ENCODE measurements at regions not wholly inside any gene's neighbourhood (a gene's known extent, or its start where the extent isn't known, plus 50 kb on each side); places are given as distances from the start of the nearest gene placed in this dataset.

DNA sequence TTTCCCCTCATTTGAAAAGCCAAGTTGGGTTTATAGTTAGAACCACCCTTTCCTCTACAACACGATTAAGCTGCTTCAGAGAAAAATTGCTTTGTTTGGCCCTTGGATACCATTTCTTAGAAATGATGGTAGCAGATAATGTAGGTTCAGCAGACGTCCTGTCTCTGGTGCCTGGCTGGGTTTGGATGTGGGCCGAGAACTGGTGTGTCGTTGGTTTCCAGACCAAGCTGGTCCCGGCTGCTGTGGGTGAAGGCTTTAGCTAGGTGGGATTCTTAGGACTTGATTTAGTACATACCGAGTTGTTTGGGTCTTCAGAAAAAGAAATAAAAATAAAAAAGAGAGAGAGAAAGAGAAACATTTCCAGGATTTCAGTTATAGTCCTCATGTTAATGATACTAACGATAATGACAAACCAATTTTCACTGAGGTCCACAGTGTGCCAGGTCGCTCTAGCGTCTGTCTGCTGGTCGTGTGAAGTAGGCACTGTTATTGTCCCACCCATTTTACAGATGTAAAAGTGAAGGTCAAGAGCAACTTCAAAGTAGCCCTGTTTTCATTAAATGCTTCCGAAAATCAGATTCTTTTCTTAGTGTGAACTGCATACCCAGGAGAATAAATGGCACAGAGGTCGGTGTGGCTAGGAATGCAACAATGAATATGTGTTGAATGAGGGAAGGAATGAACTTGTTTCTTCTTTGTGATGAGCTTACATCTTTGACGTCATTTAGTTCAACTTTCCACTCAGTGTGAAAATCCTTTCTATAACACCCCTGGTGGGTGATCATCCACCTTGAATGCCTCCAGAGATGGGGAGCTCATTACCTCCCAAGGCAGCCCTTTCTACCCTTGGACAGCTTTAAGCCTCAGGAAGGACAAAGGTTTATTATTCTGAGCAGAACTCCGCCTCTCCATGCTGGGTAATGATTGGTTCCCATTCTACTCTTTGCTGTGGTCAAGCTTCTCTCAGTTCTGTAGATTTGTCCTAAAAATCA is 115.9 kb downstream of the INHBB start:
- no peak for DNase-seq

DNA sequence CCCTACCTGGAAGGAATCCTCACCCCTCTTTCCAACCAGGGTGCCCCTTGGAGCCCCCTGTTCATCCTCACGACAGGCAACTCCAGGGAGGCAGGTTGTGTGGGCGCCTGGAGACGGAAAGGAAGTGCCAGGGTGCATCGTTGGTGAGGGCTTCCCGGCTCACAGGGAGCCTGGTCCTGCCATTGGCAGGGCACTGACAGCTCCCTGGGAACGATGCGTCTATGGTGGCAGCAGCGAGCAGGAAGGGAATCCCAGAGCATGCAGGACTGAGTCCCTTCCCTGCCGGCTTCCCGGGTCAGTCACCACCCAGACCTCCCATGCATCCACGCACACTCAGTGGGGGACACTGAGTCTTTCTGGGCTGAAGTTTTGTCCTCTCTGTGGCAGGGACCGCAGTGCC is 117.6 kb downstream of the INHBB start:
- no peak for DNase-seq

DNA sequence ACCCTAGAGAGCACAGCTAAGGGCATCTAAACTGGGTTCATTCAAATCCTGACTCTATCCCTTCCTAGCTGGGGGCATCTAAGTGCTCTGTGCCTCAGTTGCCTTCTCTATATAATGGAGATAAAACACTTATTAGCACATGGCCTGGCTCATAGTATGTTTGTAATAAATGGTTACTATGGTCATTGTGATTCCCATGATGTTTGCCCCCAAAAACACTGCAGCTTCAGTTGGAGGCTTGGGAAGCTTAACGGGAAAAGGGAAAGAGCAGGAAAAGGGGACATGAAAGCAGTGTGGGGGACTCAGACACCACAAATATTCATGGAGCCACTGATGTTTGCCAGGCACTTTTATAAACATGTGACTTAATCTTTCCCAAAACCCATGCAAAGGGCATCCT is 118.1 kb downstream of the INHBB start:
- no peak for DNase-seq

DNA sequence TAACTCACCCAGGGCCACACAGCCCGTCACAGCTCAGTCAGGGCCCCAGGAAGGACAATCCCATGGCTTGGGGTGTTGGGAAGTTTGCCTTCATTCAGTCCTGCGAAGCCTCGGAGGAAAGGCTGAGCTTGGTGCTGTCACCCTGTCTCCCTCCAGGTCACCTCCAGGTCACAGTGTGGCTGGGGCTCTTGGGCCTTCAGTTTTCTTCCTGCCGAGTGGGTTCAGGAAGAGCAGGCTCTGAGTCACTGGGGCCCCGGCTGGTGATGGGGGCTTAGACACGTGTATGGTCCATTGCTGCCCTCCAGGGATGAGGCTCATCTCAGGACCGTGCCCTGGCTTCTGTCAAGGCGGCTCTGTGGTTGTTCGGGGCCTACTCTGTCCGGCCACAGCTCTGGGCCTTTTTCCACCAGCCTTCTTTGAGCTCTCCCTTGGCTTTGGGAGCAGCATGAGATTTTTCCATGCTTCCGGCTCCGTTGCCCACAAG is 118.6 kb downstream of the INHBB start:
- no peak for DNase-seq

DNA sequence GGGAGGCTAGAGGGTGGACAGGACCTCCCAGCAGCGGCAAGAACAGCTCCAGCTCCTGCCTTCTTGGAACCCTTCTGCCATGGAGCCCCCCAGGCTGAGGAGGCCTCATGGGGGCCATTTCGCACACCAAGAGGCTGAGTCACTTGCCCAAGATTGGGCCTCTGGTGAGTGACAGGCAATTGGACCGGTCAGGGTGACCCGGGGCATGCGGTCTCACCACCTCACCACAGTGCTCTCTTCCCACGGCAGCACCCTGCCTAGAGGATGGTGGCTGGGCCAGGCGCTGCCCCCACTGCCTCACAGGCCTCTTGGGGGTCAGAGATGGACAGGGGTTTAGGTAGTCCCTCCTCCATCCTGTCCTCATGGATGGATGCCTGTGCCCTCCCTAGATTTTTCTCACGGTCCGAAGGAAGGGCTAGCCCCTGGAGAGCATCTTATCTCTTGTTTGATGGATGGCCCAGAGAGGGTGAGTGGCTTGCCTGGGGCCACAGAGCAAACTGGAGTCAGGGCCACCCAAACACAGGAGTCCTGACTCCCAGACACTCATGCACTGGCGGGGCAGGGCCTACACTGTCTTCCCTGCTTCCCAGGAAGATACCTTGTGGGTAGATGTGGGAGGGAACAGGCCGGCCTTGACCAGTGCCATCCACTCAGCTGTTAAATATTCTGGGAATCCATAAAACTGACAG is 119.2 kb downstream of the INHBB start:
- DNase-seq: no peak

DNA sequence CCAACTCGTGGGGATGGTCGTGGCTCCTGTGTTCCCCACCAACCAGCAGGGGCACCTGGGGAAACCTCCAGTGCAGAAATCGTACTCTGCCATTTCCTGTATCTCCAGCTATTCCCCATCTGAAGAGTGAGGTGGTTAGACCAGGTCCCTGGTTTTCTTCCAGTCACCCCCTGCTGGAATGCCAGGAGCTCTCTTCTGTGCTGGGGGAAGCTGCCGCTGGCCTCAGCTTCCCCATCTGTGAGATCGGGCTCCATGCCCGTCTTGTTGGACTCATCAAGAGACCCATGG is 119.7 kb downstream of the INHBB start:
- DNase-seq: no peak

DNA sequence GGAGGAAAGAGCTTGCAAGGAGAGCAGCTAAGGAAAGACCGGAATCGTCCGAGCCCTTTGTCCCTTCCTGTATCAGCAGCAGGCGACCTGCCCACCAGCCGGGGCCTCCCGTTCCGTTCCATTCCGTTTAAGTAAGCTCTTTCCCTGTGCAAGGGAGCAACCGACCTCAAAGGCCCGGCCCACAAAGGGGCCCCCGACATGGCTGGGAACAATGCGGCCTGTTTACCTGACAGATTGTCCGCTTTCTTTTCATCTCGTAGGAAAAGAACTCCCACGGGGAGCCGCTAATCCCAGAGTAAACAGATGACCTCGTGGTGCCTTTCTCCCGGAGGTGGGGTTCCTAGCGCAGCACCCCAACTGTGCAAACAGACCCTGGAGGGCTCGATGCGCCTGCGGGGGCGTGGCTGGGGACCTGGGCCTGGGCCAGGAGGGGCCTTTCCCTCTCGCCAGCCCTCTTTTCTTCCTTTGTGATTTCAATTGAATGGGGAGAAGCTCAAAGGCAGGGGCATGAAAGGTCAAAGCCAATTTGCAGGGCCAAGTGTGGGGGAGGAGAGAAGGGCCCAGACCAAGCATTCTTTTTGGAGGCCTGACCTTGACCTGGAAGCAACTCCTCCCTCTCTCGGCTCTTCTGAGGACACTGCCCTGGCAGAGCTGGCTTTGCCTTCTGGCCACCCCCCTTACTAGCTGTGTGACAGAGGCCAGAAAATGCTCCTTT is 120.2 kb downstream of the INHBB start:
- no peak for DNase-seq

DNA sequence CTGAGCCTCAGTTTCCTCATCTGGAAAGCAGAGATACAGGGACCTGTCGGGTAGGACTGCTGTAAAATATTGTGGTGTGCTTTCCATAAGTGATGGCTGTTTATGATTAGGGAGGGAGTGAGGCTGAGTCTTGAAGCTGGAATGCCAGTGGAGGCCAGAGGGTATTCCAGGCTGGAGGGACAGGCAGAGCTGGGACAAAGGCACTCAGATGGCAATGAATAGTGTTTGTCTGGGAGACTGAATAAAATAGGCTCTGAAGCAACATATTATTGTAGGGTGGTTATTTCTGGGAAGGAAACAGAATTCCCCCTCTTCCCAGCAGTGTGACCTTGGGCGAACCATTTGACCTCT is 120.7 kb downstream of the INHBB start:
- no peak for DNase-seq

DNA sequence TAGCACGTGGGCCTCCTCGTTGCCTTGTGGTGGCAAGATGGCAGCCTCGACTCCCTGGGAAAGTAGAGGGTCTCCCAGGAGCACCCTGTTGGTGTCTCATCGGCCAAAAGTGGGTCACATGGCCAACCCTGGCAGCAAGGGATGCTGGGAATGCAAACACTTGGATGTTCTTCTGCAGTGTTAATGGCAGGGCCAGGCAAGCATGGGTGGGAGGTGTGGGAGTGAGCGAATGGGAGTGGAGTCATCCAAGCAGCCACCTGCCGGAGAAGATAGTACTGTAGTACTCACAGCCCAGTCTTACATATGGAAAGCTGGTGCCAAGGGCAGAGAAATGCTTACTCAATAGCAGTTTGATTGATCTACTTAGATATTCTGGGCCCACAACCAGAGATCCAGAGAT is 122.2 kb downstream of the INHBB start:
- no peak for DNase-seq

DNA sequence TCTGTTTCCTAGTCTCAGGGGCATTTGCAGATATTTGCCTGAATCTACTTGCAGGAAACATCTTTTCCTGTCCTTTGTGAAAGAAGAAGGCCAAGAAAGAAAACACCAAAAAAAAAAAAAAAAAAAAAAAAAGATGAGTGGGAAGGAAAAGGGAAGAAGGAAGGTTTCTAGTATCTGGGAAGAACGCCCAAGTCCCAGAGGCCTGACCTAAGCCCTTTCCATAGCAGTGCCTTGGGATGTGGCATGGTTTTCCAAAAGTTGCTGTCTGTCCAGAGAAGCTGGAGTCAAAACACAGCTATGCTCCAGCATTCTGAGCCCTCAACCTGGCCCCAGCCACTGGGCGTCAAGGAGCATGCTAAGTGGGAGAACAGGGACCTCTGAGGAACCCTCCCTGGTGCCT is 123.5 kb downstream of the INHBB start:
- no peak for DNase-seq

DNA sequence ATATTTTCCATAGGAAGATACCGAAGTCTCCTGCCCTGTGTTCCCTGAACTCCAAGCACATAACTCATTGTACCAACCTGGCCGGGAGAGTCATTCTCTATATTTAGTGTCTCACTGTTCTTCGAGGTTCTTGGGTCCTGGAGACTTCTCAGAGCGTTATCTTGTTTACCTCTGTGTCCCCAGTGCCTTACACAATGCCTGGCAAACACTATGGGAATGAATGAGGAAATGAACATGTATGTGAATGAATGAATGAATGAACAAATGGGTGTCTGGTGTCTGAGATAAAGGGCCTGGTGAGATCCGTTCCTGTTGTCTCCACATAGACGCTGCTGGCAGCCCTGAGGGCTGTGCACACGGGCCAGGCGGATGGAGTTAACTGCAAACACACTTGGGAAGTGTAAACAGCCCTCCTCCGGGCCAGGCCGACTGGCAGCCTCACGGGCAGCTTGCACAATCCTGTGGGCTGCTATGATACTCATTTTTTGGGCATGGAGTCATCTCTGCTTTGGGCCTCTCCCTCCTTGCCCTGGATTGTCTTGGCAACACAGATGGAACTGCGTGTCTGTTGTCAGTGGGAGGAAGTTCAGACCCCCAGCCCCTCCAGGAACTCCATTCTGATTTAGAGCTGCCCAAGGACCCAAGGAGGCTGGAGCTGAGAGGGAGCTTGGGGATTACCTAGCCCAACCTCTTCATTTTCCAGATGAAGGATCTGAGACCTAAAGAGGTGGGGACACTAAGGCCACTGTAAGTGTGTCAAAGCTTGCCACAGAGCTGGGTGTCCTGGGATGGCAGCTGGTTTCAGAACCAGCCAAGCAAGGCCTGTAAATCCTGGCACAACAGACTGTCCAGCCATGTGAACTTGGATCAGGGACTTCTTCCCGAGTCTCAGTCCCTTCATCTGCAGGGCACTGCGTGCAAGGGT is 124.4 kb downstream of the INHBB start:
- DNase-seq: no peak

DNA sequence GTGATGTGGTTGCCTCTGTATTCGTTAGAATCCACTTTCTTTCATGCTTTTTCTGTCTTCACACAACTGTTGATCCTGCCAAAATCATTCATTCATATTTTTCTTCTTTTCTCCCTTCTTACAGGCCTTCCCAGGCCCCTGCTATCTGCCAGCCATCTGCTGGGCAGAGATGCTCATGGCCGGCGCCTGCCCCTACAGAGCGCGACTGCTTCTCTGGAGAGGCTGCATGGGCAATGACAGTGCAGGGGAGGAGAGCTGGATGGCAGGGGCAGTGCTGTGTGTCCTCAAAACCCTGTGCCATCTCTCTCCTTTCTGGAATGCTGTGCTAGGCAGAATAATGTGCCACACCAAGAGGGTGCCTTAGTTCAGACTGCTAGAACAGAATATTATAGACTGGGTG is 125.2 kb downstream of the INHBB start:
- DNase-seq: no peak

DNA sequence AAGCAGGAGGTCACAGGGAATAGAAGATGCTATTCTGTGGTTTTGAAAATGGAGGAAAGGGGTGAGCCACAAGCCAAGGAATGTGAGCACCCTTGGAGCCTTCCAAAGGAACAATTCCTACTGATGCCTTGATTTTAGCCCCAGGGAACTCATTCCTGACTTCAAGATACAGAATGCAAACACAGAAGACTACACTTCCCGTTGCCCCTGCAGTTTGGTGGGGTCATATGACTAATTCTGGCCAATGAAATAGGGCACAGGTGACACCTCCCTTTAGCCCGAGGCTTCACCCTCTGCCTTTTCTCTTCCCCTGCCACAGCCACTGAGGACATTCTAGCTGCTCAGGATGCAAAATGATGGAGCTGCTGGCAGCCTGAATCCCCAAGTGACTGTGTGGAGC is 126.1 kb downstream of the INHBB start:
- no peak for DNase-seq

DNA sequence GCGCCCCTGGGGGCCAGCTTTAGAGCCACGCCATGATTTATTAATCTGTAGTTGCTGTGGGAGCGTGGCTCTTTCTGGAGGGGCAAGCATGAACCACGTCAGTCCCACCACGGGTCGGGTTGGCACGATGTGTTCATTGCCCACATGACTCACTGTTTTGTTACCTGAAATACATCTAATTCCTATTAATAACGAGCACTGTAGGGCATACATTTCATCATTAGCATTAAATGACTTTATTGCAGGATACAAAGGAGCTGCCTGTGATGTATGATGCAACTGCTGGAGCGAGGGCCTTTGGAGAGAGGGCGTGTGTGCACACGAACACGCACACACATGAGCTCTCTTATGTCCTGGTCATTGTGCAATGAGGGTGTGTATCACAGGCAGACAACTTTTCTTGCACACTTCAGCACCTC is 127.0 kb downstream of the INHBB start:
- no peak for DNase-seq

DNA sequence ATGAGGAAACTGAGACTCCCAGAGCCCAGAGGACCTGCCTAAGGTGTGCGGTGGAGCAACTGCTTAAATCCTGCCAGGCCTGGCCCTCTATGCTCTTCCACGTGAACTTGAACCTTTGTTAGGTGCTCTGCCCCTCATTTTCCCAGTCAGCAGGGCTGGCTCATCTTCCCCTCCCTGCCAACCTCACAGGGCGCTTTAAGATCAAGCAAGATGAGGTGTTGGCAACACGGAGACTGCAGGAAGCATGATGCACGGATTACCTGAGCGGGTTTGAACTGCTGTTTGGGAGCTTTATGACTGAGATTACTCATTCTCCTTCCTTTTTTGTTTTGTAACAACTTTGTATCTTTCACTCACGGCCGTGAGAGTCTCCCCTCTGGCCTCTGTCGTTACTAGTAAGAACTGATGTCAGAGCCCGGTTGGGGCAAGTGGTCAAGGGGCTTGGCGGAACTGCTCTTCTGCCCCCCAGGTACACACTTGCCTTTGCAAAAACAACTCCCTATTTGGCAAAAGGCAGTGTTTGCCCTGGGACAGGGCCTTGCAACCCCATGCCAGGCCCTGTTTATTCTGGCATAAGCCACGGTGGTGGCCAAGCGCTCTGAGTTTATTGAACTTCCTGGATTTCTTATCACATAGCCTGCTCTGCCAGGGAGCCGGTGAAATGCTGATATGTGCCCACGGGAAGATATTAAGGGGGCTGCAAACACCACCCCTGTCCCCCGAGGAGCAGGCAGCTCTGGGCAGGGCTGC is 127.8 kb downstream of the INHBB start:
- no peak for DNase-seq

DNA sequence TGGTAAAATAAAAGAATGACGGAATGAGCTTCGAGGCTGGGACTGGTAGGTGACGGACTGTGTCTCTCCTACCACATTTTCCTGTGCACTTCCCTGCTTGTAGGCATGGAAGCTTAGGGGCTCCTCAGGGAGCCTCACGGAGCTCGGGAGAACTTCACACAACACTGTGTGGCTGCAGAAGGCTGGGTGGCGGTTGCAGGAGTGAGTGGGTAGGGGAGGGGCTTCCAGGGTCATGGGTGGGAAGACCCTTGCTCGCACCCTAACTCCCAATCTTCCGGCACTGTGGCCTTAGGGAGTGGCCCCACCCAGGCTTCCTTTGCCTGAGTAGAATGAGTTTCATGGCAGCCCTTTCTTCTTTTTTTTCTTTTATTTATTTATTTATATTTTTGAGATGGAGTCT is 128.6 kb downstream of the INHBB start:
- DNase-seq: no peak

DNA sequence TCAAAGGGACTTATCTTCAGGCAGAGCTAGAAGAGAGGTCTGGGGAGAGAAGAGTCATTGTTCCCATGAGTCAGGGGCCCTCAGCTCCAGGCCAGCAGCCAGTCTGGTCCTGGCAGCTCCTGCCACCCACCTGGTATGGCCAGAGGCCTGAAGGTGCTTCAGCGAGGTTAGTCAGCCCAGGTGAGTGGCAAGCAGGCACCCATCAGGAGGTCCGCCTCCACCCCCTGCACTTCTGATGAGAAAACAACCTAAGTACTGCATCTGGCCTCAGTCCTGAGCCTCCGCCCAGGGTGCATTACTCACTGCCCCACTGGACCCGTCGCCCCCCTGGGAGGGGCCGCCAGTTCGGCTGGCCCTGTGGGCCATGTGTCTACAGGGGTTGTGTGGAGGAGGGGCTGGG is 130.2 kb downstream of the INHBB start:
- DNase-seq: no peak

DNA sequence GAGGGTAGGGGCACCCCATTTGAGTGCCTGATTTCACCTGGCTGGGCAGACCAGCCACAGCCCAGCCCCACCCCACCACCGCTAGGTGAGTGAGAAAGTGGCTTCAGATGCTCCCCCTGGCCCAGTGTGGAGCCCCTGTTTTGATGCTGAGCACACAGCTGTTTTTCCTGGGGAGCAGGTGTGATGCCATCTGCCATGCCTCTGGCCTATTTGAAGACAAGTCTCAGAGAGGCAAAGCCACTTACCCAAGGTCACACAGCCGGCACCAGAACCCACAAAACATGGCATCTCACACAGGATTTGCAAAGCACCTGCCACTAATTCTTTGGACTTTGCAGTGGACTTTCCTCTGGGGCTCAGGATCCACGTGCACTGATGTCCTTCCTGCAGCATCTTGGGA is 131.3 kb downstream of the INHBB start:
- DNase-seq: no peak

DNA sequence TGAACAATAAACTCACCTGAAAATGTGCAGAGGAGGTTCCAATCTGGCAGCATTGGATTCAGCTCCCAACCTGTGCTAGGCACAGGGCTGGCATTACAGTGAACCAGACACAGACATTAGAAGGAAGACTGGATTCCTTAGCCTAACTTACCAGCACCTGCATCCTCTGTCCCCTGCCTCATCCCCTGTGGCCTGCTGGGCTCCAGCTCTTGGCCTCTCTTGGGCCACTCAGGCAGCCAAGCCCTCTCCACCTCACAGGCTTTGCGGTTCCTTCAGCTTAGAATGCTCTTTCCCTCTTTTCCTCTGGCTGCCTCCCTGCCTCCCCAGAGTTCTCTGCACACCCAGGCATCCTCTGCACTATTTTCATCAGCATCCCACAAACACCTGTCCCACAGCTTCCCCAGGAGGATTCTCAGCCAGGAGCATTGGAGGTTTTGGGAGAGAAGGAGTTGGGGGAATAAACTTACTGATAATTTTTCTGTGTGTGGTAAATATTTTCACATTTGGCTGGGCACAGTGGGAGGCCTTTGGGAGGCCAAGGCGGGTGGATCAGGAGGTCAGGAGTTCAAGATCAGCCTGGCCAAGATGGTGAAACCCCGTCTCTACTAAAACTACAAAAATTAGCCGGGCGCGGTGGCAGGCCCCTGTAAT is 132.0 kb downstream of the INHBB start:
- no peak for DNase-seq

DNA sequence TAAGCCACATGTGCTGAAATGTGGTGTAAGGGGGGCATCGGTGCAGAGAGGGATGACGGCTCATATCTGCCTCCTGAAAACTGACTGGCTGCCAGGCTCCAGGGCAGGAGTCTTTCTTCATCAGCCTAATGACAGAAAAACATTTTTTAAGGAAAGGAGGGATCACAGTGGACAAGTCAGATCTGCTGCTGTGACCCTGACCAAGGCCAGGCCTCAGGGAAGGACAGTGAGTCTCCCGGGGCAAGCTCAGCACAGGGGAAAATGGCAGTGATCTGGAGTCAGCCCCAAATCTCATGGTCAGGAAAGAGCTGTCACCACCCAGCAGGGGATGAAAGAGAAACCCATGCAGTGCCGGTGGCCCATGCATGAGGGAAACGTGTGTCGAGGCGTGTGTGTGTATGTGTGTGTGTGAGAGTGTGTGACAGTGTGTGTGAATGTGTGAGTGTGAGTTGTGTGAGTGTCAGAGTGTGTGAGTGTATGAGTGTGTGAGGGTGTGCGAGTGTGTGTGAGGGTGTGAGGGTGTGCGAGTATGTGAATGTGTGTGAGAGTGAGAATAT is 134.5 kb downstream of the INHBB start:
- no peak for DNase-seq

DNA sequence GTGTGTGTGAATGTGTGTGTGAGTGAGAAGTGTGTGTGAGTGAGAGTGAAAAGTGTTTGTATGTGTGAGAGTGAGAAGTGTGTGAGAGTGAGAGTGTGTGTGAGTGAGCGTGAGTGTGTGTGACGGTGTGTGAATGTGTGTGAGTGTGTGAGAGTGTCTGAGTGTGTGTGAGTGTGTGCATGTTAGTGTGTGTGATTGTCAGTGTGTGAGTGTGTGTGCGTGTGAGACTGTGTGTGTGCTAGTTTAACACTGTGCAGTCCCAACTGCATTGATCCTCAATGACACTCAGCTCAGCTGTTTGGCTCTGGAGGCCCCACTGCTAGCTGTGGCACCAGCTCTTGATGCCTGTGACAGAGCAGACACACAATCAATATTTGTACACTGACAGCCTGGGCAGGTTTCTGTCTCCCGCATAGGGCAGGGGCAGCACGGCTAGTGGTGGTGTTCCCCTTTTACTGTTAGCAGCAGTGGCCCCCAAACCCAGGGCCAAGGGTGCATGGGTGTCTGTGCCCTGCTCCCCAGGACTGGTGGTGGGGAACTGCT is 135.0 kb downstream of the INHBB start:
- DNase-seq: no peak

Measured in activated naive CD4-positive, alpha-beta T cell (primary cell).